ENCODE measurements at regions not wholly inside any gene's neighbourhood (a gene's known extent, or its start where the extent isn't known, plus 50 kb on each side); places are given as distances from the start of the nearest gene placed in this dataset.
"Not testable (repeated sequence)": the region's sequence is repeated elsewhere in the genome, so short reads cannot be mapped to it uniquely, and the experiment has no call there.

- TF ChIP-seq EZH2 (IDR thresholded peaks at IDR 0.05; ENCODE audit: borderline replicate concordance, low read depth, low read length, poor library complexity, severe bottlenecking) (no peak), CTCF (conservative IDR thresholded peaks at IDR 0.05; ENCODE audit: low read depth, low read length) (no peak)
- H3K4me1 ChIP-seq (ENCODE audit: insufficient read depth, low read length, poor library complexity, severe bottlenecking) = peaks cover 38% of the 10 kb centered on the region
- CTCF ChIA-PET = no interaction called here
- POLR2A ChIA-PET (ENCODE audit: low non-redundant PET) = interaction anchor here (0.6 kb wide), 1 partner anchor 1951 kb away, joined by 10 read pairs; no protein-coding TSS in a partner anchor
- peak overlapping the region; percentile 81 for H3K27ac ChIP-seq (ENCODE audit: low read depth, low read length, poor library complexity, severe bottlenecking)
- DNase-seq (ENCODE audit: low spot score) = peak; percentile 33
- no peaks in the 10 kb centered on the region for H3K36me3 ChIP-seq (ENCODE audit: insufficient read depth, low read length, poor library complexity, severe bottlenecking)
- no peaks in the 10 kb centered on the region for H3K27me3 ChIP-seq (replicated peaks; ENCODE audit: insufficient read depth, low read depth, low read length, poor library complexity)
- H3K4me3 ChIP-seq (ENCODE audit: low read depth, low read length, poor library complexity, severe bottlenecking) = no peak overlapping the region
- no TSS peak for BruUV-seq (replicated peaks)
- intact Hi-C loops (cut with micrococcal nuclease; ENCODE audit: unreplicated experiment) = loop anchor here (5.0 kb wide), 2 partner anchors 85 to 125 kb away; no protein-coding TSS in a partner anchor
- no peaks in the 10 kb centered on the region for H3K9me3 ChIP-seq (ENCODE audit: low read depth, low read length, poor library complexity, severe bottlenecking)
Measured at GRCh38 chr18:70577023-70577420, 288.2 kb downstream of the SOCS6 start.

- peak; percentile 86 for DNase-seq (ENCODE audit: low spot score)
- Histone ChIP-seq H3K4me3 (ENCODE audit: low read depth, low read length, poor library complexity, severe bottlenecking) (peak overlapping the region; percentile 3), H3K36me3 (ENCODE audit: insufficient read depth, low read length, poor library complexity, severe bottlenecking) (no peaks in the 10 kb centered on the region), H3K9me3 (ENCODE audit: low read depth, low read length, poor library complexity, severe bottlenecking) (no peaks in the 10 kb centered on the region), H3K27ac (ENCODE audit: low read depth, low read length, poor library complexity, severe bottlenecking) (peak overlapping the region; percentile 81), H3K27me3 (replicated peaks; ENCODE audit: insufficient read depth, low read depth, low read length, poor library complexity) (no peaks in the 10 kb centered on the region), H3K4me1 (ENCODE audit: insufficient read depth, low read length, poor library complexity, severe bottlenecking) (peaks cover 38% of the 10 kb centered on the region)
- BruUV-seq (replicated peaks) = TSS peak; percentile 80
- TF ChIP-seq CTCF (conservative IDR thresholded peaks at IDR 0.05; ENCODE audit: low read depth, low read length) (no peak), EZH2 (IDR thresholded peaks at IDR 0.05; ENCODE audit: borderline replicate concordance, low read depth, low read length, poor library complexity, severe bottlenecking) (no peak)
- intact Hi-C loops (cut with micrococcal nuclease; ENCODE audit: unreplicated experiment) = loop anchor here (5.0 kb wide), 2 partner anchors 84 to 126 kb away; no protein-coding TSS in a partner anchor
- ChIA-PET POLR2A (ENCODE audit: low non-redundant PET) (no interaction called here), CTCF (no interaction called here)
Measured at GRCh38 chr18:70576276-70577022, 287.6 kb downstream of the SOCS6 start.

GRCh38 chr18:70574951-70575350, 286.1 kb downstream of the SOCS6 start:
- peaks cover 38% of the 10 kb centered on the region for H3K4me1 ChIP-seq (ENCODE audit: insufficient read depth, low read length, poor library complexity, severe bottlenecking)
- H3K4me3 ChIP-seq (ENCODE audit: low read depth, low read length, poor library complexity, severe bottlenecking); DNase-seq (ENCODE audit: low spot score); BruUV-seq (replicated peaks); H3K36me3 ChIP-seq (ENCODE audit: insufficient read depth, low read length, poor library complexity, severe bottlenecking); H3K9me3 ChIP-seq (ENCODE audit: low read depth, low read length, poor library complexity, severe bottlenecking); H3K27me3 ChIP-seq (replicated peaks; ENCODE audit: insufficient read depth, low read depth, low read length, poor library complexity); CTCF ChIA-PET: not testable (repeated sequence)
- H3K27ac ChIP-seq (ENCODE audit: low read depth, low read length, poor library complexity, severe bottlenecking) = peak overlapping the region; percentile 81
- intact Hi-C loops (cut with micrococcal nuclease; ENCODE audit: unreplicated experiment) = loop anchor here (5.0 kb wide), 2 partner anchors 83 to 127 kb away; no protein-coding TSS in a partner anchor
- POLR2A ChIA-PET (ENCODE audit: low non-redundant PET) = interaction anchor here (0.7 kb wide), 1 partner anchor 21 kb away, joined by 3 read pairs; no protein-coding TSS in a partner anchor

- intact Hi-C loops (cut with micrococcal nuclease; ENCODE audit: unreplicated experiment); POLR2A ChIA-PET (ENCODE audit: low non-redundant PET); H3K9me3 ChIP-seq (ENCODE audit: low read depth, low read length, poor library complexity, severe bottlenecking); H3K27me3 ChIP-seq (replicated peaks; ENCODE audit: insufficient read depth, low read depth, low read length, poor library complexity); CTCF ChIA-PET; DNase-seq (ENCODE audit: low spot score); H3K4me1 ChIP-seq (ENCODE audit: insufficient read depth, low read length, poor library complexity, severe bottlenecking); H3K4me3 ChIP-seq (ENCODE audit: low read depth, low read length, poor library complexity, severe bottlenecking); H3K36me3 ChIP-seq (ENCODE audit: insufficient read depth, low read length, poor library complexity, severe bottlenecking); BruUV-seq (replicated peaks); H3K27ac ChIP-seq (ENCODE audit: low read depth, low read length, poor library complexity, severe bottlenecking): not testable (repeated sequence)
Measured at GRCh38 chr18:70569647-70570046, 280.8 kb downstream of the SOCS6 start.

Data from A673 (cell line).